Stimulated activated CD4-positive, alpha-beta T cell treated with anti-CD3 and anti-CD28 coated beads, Interleukin-15, amount 100 ng/mL, for 1 hour (primary cell): ENCODE measurements at regions not wholly inside any gene's neighbourhood (a gene's known extent, or its start where the extent isn't known, plus 50 kb on each side); places are given as distances from the start of the nearest gene placed in this dataset.
"Not testable (repeated sequence)": the region's sequence is repeated elsewhere in the genome, so short reads cannot be mapped to it uniquely, and the experiment has no call there.

Experiments
- DNase-seq, 2 donors: peaks; one replicate each; pipeline ENCODE4 v3.0.0-alpha.2; 2020; ENCODE audit warnings: low read depth in 1 of 2, low spot score in 1 of 2

- DNase-seq, result no peak
These were observed 1496.0 kb downstream of the UQCRFS1 start for GRCh38 chr19:27716922-27717321.

- no peak for DNase-seq
These were observed 1498.1 kb downstream of the UQCRFS1 start for GRCh38 chr19:27714857-27715256.

GRCh38 chr19:27709496-27709895 is 1503.5 kb downstream of the UQCRFS1 start:
- DNase-seq, result no peak

- not testable (repeated sequence) for DNase-seq
These were observed 1504.0 kb downstream of the UQCRFS1 start for GRCh38 chr19:27708986-27709385.

- not testable (repeated sequence) for DNase-seq
These were observed 1505.9 kb downstream of the UQCRFS1 start for GRCh38 chr19:27707026-27707425.

- DNase-seq, result no peak
These were observed 1507.1 kb downstream of the UQCRFS1 start for GRCh38 chr19:27705896-27706295.

- no peak for DNase-seq
These were observed 1518.4 kb downstream of the UQCRFS1 start for GRCh38 chr19:27694361-27695055.

GRCh38 chr19:27691991-27692390 is 1521.0 kb downstream of the UQCRFS1 start:
- no peak for DNase-seq

- DNase-seq, result no peak
These were observed 1523.2 kb downstream of the UQCRFS1 start for GRCh38 chr19:27689734-27690241.

- no peak for DNase-seq
These were observed 1528.7 kb downstream of the UQCRFS1 start for GRCh38 chr19:27684293-27684692.

GRCh38 chr19:27681972-27682371 is 1531.0 kb downstream of the UQCRFS1 start:
- DNase-seq, result no peak

GRCh38 chr19:27679905-27680304 is 1533.0 kb downstream of the UQCRFS1 start:
- no peak for DNase-seq

- no peak for DNase-seq
These were observed 1533.6 kb downstream of the UQCRFS1 start for GRCh38 chr19:27679399-27679798.

- no peak for DNase-seq
These were observed 1536.1 kb downstream of the UQCRFS1 start for GRCh38 chr19:27676877-27677276.

GRCh38 chr19:27676334-27676733 is 1536.6 kb downstream of the UQCRFS1 start:
- no peak for DNase-seq

- DNase-seq, result no peak
These were observed 1537.2 kb downstream of the UQCRFS1 start for GRCh38 chr19:27675771-27676170.

GRCh38 chr19:27674701-27675100 is 1538.2 kb downstream of the UQCRFS1 start:
- no peak for DNase-seq

- no peak for DNase-seq
These were observed 1539.0 kb downstream of the UQCRFS1 start for GRCh38 chr19:27673986-27674385.

- DNase-seq, result no peak
These were observed 1540.5 kb downstream of the UQCRFS1 start for GRCh38 chr19:27672309-27673047.

GRCh38 chr19:27671876-27672275 is 1541.1 kb downstream of the UQCRFS1 start:
- no peak for DNase-seq

- DNase-seq, result no peak
These were observed 1552.5 kb downstream of the UQCRFS1 start for GRCh38 chr19:27660428-27660827.

GRCh38 chr19:27657271-27658051 is 1555.5 kb downstream of the UQCRFS1 start:
- no peak for DNase-seq
